HG02870 (cell line): ENCODE measurements at regions not wholly inside any gene's neighbourhood (a gene's known extent, or its start where the extent isn't known, plus 50 kb on each side); places are given as distances from the start of the nearest gene placed in this dataset.
"Not testable (repeated sequence)": the region's sequence is repeated elsewhere in the genome, so short reads cannot be mapped to it uniquely, and the experiment has no call there.

Experiments
- ATAC-seq: cut with Tn5 transposase; IDR thresholded peaks from one replicate; pipeline ENCODE4 v1.9.1; 2021; ENCODE audit warnings: mild to moderate bottlenecking, moderate library complexity; ENCODE audit not compliant: unreplicated experiment

- no peak for ATAC-seq
Observed at GRCh38 chrX:55326985-55327384, 62.3 kb upstream of the PAGE3 start.

GRCh38 chrX:55335296-55335695 lies 70.6 kb upstream of the PAGE3 start:
- no peak for ATAC-seq

- ATAC-seq: no peak
Observed at GRCh38 chrX:55336176-55336575, 71.5 kb upstream of the PAGE3 start.

GRCh38 chrX:55340896-55341433 lies 76.2 kb upstream of the PAGE3 start:
- no peak for ATAC-seq

GRCh38 chrX:55342533-55343501 lies 78.1 kb upstream of the PAGE3 start:
- ATAC-seq: peak; percentile 87

- no peak for ATAC-seq
Observed at GRCh38 chrX:55356609-55357008, 91.9 kb upstream of the PAGE3 start.

GRCh38 chrX:55357236-55357635 lies 92.5 kb upstream of the PAGE3 start:
- no peak for ATAC-seq

- no peak for ATAC-seq
Observed at GRCh38 chrX:55379396-55379795, 72.5 kb upstream of the MAGEH1 start.

- ATAC-seq: no peak
Observed at GRCh38 chrX:55389376-55389775, 62.6 kb upstream of the MAGEH1 start.

- not testable (repeated sequence) for ATAC-seq
Observed at GRCh38 chrX:55396836-55397235, 55.1 kb upstream of the MAGEH1 start.
